Astrocyte of the cerebellum (primary cell): ENCODE measurements at regions not wholly inside any gene's neighbourhood (a gene's known extent, or its start where the extent isn't known, plus 50 kb on each side); places are given as distances from the start of the nearest gene placed in this dataset.

Source experiments
- DNase-seq: peaks from one replicate; pipeline ENCODE4 v3.0.0-alpha.2; 2011; ENCODE audit warnings: low read depth
- H3K4me3 ChIP-seq: 2 replicates; pipeline ENCODE4 v1.5.1; 2011; ENCODE audit warnings: mild to moderate bottlenecking, low read depth, low read length, moderate library complexity
- CTCF ChIP-seq: IDR thresholded peaks from 2 replicates; pipeline ENCODE4 v1.5.1; 2012; ENCODE audit warnings: low read length, low read depth, moderate library complexity, mild to moderate bottlenecking; ENCODE audit errors: missing control alignments
- in situ Hi-C: cut with HindIII; loops from 2 replicates; pipeline ENCODE4 v1.10.0; 2017; ENCODE audit warnings: low sequenced_read_pairs

- TF ChIP-seq CTCF, result no peak
- no peak overlapping the region for H3K4me3 ChIP-seq
- in situ Hi-C loops, result no loop called here
- no peak for DNase-seq
Measured at GRCh38 chr14:94987409-94987808, 169.9 kb downstream of the DICER1 start.

DNA sequence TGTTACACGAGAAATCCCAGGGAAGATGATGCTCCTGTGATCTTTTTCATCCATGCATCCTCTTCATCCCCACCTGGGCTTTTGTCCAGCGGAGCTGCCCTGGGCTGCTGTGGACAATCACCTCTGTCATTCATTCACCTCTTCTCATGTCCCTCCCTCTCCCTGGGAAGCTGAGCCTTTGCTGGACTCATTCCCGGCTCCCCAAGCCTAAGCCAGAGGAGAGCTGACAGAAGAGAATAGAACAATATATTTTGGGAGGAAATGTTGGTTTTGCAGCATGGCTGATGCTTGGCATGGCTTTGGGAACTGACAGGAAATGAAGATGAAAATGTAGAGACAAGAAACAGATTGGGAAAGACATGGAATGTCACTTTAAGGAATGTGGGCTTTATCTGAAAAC, 177.4 kb downstream of the DICER1 start:
- TF ChIP-seq CTCF, result no peak
- no peak overlapping the region for H3K4me3 ChIP-seq
- in situ Hi-C loops, result no loop called here
- DNase-seq, result no peak

- TF ChIP-seq CTCF, result no peak
- no peak for DNase-seq
- in situ Hi-C loops, result no loop called here
- H3K4me3 ChIP-seq, result no peak overlapping the region
Measured at GRCh38 chr14:94977016-94977415, 180.3 kb downstream of the DICER1 start.

DNA sequence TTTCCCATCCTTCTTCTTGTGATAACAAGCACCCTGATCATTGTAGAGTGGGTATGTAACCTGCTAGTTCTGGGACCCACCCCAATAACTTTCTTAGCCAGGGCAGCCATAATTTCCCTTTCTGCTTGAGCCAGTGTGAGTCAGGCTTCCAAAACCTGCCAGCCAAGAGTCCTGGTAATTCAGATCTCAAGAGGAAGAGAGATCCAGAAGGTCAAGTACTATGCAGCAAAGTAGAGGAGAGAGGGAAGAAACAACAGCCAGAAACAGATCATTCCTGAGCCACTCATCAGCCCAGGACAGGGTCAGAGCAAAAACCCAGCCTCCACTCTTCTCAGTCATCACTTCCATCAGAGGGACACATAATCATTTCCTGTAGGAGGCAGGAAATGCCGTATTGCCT, 182.0 kb downstream of the DICER1 start:
- DNase-seq, result no peak
- TF ChIP-seq CTCF, result no peak
- no peak overlapping the region for H3K4me3 ChIP-seq
- in situ Hi-C loops, result no loop called here

- no peak for DNase-seq
- in situ Hi-C loops, result no loop called here
- no peak for TF ChIP-seq CTCF
- no peak overlapping the region for H3K4me3 ChIP-seq
Measured at GRCh38 chr14:94974893-94975292, 182.4 kb downstream of the DICER1 start.

DNA sequence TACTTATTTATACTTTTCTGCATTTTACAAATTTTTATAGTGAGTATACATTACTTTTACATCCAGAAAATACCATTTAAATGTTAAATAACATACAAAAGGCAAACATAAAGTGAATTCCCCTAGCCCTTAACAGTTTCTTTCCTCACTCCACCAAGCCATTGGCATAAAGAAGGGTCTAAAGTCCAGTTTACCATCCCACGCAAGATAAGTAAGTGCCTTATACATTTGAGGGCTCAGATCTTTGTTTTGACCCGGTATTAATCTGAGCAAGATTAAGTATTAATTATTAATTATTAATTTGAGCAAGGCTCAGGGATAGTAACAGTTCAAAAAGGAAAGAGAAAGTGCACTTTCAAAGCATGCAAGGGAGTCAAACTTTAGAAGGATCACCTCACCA, 182.9 kb downstream of the DICER1 start:
- in situ Hi-C loops, result no loop called here
- TF ChIP-seq CTCF, result no peak
- no peak for DNase-seq
- no peak overlapping the region for H3K4me3 ChIP-seq

DNA sequence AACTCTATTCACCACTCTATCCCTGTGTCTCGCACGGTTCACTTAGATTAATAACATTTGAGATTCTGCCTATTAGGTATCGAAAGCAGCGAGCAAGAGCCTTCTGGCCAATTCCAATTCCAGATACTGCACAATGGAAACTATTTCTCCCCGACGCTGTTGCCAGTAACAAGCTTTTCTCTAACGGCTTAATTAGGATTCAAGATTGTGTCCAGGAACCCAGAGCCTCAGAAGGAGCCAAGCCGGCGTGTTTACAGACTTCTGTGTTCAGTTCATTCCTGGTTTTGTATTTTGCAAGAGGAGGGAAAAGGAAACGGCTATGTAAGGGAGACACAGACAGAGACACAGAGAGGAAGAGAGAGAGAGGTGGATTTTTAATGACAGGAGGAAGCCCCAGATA, 185.6 kb downstream of the DICER1 start:
- in situ Hi-C loops, result no loop called here
- TF ChIP-seq CTCF, result no peak
- DNase-seq, result peak; percentile 12
- H3K4me3 ChIP-seq, result no peak overlapping the region
